Transverse colon (tissue), 4 donors: ENCODE measurements at regions not wholly inside any gene's neighbourhood (a gene's known extent, or its start where the extent isn't known, plus 50 kb on each side); places are given as distances from the start of the nearest gene placed in this dataset.

ENCODE experiments used
- DNase-seq: peaks from one replicate; pipeline ENCODE4 v3.0.0-alpha.2; 2019
- H3K27ac ChIP-seq, 4 donors: fragments of 200-600 bp; sonication (generic); 2 replicates each; pipeline ENCODE4 v1.5.1; 2016 to 2018; ENCODE audit warnings: inconsistent platforms in 4 of 4
- H3K27me3 ChIP-seq: fragments of 200-600 bp; sonication (generic); 2 replicates; pipeline ENCODE4 v1.5.1; 2017; ENCODE audit warnings: inconsistent platforms
- H3K36me3 ChIP-seq, 4 donors: fragments of 200-600 bp; sonication (generic); 2 replicates each; pipeline ENCODE4 v1.5.1; 2017 to 2019; ENCODE audit warnings: inconsistent platforms in 4 of 4
- H3K4me1 ChIP-seq, 4 donors: fragments of 200-600 bp; sonication (generic); 2 replicates each; pipeline ENCODE4 v1.5.1; 2017 to 2020; ENCODE audit warnings: inconsistent platforms in 4 of 4
- H3K4me3 ChIP-seq, 4 donors: fragments of 200-600 bp; sonication (generic); 1 replicate in 1 of 4; 2 replicates in 3 of 4; pipeline versions ENCODE4 v1.5.1 to v1.6.1; 2017 to 2019; ENCODE audit warnings: inconsistent platforms in 4 of 4
- H3K9me3 ChIP-seq, 2 donors: fragments of 200-600 bp; sonication (generic); 2 replicates each; pipeline ENCODE4 v1.5.1; 2017 to 2019; ENCODE audit warnings: inconsistent platforms in 2 of 2
- EP300 ChIP-seq: sonication (generic); formaldehyde crosslinking; IDR thresholded peaks from one replicate; pipeline ENCODE4 v1.6.1; 2017; ENCODE audit warnings: antibody characterized with exemption, low read depth
- POLR2A ChIP-seq: fragments of 450-650 bp; IDR thresholded peaks from one replicate; pipeline ENCODE4 v1.6.1; 2016; ENCODE audit warnings: antibody characterized with exemption, mild to moderate bottlenecking, moderate library complexity
- POLR2AphosphoS5 ChIP-seq, 3 donors: sonication (generic); formaldehyde crosslinking; IDR thresholded peaks; one replicate each; pipeline ENCODE4 v1.6.1; 2016; ENCODE audit warnings: antibody characterized with exemption in 3 of 3
- WGBS, 2 donors: methylation state at CpG; one replicate each; pipeline ENCODE4 v1.1.5; 2018; ENCODE audit warnings: low coverage in 1 of 2; 5-methylcytosine and 5-hydroxymethylcytosine counted together
- in situ Hi-C, 4 donors: fragments of 200-750 bp; cut with MboI; loops; one replicate each; pipeline versions ENCODE4 v1.15.0 to v1.15.1; 2017; ENCODE audit warnings: low sequenced_read_pairs in 3 of 4, low pct_ligation_motif_present in 1 of 4, low pct_unique_long_range_greater_than_20kb in 1 of 4
- intact Hi-C: fragments of 100-400 bp; cut with DNase I; formaldehyde crosslinking; loops from one replicate; pipeline ENCODE4 v1.15.1; 2023; ENCODE audit warnings: low total_unique reads
- TF ChIP-seq, protein P1 (sequence below), 5 experiments: fragments of 200-600 bp in 3 of 5; fragments of 450-650 bp in 2 of 5; sonication (generic) in 3 of 5; IDR thresholded peaks; 1 replicate in 2 of 5; 2 replicates in 3 of 5; pipeline ENCODE4 v1.5.1; 2016 to 2017; ENCODE audit warnings: antibody characterized with exemption in 5 of 5, inconsistent platforms in 3 of 5, mild to moderate bottlenecking in 2 of 5, moderate library complexity in 1 of 5

- DNase-seq, result no peak
- in situ Hi-C loops (no loop called here), intact Hi-C loops (no loop called here)
- 76 to 81% methylated on average over 2 of the region's 2 CpGs for WGBS, 2 donors
- Histone ChIP-seq H3K9me3 (no peaks in the 10 kb centered on the region), H3K4me1 (no peaks in the 10 kb centered on the region), H3K36me3 (no peaks in the 10 kb centered on the region), H3K27me3 (no peaks in the 10 kb centered on the region), H3K4me3 (no peak overlapping the region), H3K27ac (no peak overlapping the region)
- TF ChIP-seq, protein P1, sequence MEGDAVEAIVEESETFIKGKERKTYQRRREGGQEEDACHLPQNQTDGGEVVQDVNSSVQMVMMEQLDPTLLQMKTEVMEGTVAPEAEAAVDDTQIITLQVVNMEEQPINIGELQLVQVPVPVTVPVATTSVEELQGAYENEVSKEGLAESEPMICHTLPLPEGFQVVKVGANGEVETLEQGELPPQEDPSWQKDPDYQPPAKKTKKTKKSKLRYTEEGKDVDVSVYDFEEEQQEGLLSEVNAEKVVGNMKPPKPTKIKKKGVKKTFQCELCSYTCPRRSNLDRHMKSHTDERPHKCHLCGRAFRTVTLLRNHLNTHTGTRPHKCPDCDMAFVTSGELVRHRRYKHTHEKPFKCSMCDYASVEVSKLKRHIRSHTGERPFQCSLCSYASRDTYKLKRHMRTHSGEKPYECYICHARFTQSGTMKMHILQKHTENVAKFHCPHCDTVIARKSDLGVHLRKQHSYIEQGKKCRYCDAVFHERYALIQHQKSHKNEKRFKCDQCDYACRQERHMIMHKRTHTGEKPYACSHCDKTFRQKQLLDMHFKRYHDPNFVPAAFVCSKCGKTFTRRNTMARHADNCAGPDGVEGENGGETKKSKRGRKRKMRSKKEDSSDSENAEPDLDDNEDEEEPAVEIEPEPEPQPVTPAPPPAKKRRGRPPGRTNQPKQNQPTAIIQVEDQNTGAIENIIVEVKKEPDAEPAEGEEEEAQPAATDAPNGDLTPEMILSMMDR (IDR thresholded peaks at IDR 0.05), result no peak
- no peak for TF ChIP-seq POLR2AphosphoS5 (IDR thresholded peaks at IDR 0.05)
- TF ChIP-seq POLR2A, result no peak
- no peak for TF ChIP-seq EP300
These were observed 260.4 kb downstream of the CPS1 start for GRCh38 chr2:210816769-210817168.

GRCh38 chr2:210818473-210818872, 262.1 kb downstream of the CPS1 start:
- Histone ChIP-seq H3K27me3 (no peaks in the 10 kb centered on the region), H3K4me1 (no peaks in the 10 kb centered on the region), H3K9me3 (no peaks in the 10 kb centered on the region), H3K4me3 (no peak overlapping the region), H3K36me3 (no peaks in the 10 kb centered on the region), H3K27ac (no peak overlapping the region)
- WGBS, 2 donors, result 58 to 73% methylated on average over 2 to 3 of the region's 3 CpGs
- no peak for DNase-seq
- TF ChIP-seq, protein P1 (IDR thresholded peaks at IDR 0.05), result no peak
- TF ChIP-seq POLR2AphosphoS5 (IDR thresholded peaks at IDR 0.05) (no peak), EP300 (no peak), POLR2A (no peak)
- in situ Hi-C loops (no loop called here), intact Hi-C loops (no loop called here)

DNA sequence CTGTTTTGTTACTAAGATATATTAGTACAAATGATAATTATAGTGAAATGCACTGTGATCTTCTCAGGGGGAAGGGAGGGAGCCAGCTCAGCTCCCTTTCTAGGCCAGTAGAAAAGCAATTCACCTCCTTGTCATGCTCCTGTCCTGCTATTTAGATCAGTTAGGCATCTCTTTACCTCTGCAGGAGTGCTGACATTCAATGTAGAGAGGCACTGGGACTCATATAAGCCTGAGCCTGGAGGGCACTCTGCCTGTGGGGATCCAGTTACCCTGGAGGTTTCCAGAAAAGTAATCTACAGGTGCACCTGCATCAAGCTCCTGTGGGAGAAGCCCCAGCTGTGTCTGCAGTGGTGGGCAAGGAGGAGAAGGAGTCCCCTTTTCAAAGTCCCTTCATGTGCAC, 277.0 kb downstream of the CPS1 start:
- intact Hi-C loops (no loop called here), in situ Hi-C loops (no loop called here)
- H3K36me3 ChIP-seq, result no peaks in the 10 kb centered on the region
- TF ChIP-seq POLR2AphosphoS5 (IDR thresholded peaks at IDR 0.05) (no peak), POLR2A (no peak), EP300 (no peak)
- TF ChIP-seq, protein P1 (IDR thresholded peaks at IDR 0.05), result no peak
- H3K9me3 ChIP-seq, result no peaks in the 10 kb centered on the region
- no peaks in the 10 kb centered on the region for H3K27me3 ChIP-seq
- H3K27ac ChIP-seq, result no peak overlapping the region
- DNase-seq, result no peak
- H3K4me3 ChIP-seq, result no peak overlapping the region
- no peaks in the 10 kb centered on the region for H3K4me1 ChIP-seq

DNA sequence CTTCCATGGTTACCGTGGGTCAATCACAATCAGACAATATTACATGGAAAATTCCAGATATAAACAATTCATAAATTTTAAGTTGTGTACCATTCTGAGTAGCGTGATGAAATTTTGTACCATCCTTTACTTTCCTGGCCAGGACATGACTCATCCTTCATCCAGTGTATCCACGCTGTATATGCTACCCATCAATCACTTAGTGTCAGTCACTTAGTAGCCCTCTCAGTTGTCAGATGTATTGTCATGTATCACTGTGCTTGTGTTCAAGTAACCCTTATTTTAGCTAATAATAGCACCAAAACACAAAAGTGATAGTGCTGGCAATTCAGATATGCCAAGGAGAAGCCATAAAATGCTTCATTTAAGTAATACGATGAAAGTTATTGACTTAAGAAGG, 282.6 kb downstream of the CPS1 start:
- no peak for TF ChIP-seq POLR2AphosphoS5 (IDR thresholded peaks at IDR 0.05)
- TF ChIP-seq POLR2A, result no peak
- TF ChIP-seq EP300, result no peak
- TF ChIP-seq, protein P1 (IDR thresholded peaks at IDR 0.05), result no peak
- H3K4me1 ChIP-seq, result no peaks in the 10 kb centered on the region
- intact Hi-C loops (no loop called here), in situ Hi-C loops (no loop called here)
- no peak overlapping the region for H3K27ac ChIP-seq
- no peak for DNase-seq
- no peaks in the 10 kb centered on the region for H3K9me3 ChIP-seq
- no peaks in the 10 kb centered on the region for H3K36me3 ChIP-seq
- no peaks in the 10 kb centered on the region for H3K27me3 ChIP-seq
- WGBS, 2 donors, result 67 to 80% methylated on average over 4 of the region's 4 CpGs
- H3K4me3 ChIP-seq, result no peak overlapping the region
